NCI-H748 (cell line): ENCODE measurements at regions not wholly inside any gene's neighbourhood (a gene's known extent, or its start where the extent isn't known, plus 50 kb on each side); places are given as distances from the start of the nearest gene placed in this dataset.
A peak's percentile ranks its signal among the peaks of the same experiment; 100 is the strongest.

Experiments
- DNase-seq: peaks from one replicate; lab custom pipeline; 2025; ENCODE audit not compliant: unreplicated experiment; lab: John Stamatoyannopoulos, UW

- no peak for DNase-seq
Observed at GRCh38 chr15:62462268-62462667, 297.2 kb upstream of the C2CD4B start.

GRCh38 chr15:62462721-62463120 lies 297.6 kb upstream of the C2CD4B start:
- DNase-seq, result no peak

GRCh38 chr15:62464705-62465104 lies 299.6 kb upstream of the C2CD4B start:
- no peak for DNase-seq

GRCh38 chr15:62465173-62465572 lies 300.1 kb upstream of the C2CD4B start:
- DNase-seq, result no peak

DNA sequence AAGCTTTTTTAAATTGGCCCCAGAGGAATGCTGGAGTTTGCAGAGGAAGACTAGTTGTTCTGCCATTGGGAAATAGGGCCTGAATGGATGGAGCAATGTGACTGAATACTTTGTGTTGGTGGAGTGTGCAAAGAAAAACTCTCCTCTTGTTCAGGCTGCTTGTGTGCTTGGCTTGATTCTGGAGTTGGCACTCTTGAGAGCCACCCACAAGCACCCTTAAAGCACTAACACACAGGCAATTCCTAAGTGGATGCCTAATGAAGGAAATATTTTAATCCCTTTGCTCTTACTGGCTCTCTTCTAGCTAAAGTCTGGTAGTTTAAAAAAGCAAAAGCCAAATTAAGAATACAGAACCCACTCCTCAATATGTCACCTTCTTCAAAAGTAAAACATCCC lies 304.4 kb upstream of the C2CD4B start:
- no peak for DNase-seq

DNA sequence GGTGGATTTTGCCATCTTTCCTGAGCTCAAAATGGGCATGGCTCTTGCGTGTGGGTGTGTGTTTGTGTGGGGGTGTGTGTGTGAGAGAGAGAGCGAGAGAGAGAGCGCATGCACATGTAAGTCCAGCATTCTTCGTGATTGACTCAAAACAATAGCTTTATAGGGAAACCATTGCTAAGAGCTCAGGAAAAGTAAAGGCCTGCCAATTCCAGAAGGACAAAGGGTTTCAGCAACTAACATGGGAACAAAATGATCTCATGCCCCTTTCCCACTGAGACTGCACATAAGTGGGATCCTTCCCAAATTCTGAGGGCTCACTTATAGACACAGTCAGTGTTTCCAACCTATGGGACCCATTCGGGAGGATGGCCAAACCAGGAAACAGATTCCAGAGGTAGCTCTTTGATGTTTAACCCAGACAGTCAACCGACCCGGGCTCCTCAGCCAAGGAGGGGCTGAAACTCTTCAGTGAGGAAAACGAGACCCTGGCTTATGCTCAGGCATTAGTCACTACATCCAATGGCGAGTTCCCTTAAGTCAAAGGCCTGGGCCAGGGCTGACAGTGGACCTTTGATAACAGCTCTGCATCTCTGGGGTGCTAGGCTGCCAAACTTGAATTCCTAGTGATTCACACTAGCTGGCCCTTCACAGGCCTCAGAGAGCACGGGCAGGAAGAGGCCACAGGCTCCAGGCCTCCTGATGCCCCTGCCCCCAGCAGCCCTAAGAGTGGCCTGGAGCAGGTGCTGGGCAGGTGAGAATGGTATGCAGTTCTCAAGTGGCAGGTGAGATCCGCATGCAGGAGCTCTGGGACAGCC lies 305.0 kb upstream of the C2CD4B start:
- DNase-seq, result no peak

DNA sequence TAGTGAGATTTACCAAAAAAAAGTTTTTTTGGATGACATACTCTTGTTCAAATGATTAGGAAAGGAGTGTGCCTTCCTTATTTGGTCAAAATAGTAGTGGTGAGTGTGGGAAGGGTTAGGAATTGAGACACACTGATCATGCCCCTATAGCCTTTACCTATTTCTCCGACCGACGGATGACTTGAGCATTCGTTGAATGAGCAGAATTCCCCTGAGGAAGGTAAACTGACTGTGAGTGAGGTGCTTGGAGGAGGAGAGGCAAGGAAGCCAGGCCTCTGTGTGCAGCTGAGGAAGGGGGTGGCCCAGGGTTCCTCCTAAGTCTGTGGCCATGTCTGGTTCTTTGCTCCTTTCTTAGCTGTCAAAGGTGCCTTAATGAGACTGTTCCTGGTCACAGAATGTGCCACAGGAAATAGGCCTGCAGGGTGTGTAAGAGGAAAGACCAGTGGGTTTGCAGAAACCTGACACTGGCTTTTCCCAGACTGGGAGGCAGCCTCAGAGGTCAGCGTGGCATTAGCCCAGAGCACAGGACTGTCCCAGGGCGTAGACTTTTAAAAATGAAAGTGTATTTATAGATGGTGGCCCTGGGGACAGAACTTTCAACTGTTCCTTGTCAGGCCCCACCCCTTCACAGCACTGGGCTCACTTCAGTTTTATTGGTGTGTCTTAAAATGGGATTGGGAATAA lies 307.7 kb upstream of the C2CD4B start:
- DNase-seq, result no peak

DNA sequence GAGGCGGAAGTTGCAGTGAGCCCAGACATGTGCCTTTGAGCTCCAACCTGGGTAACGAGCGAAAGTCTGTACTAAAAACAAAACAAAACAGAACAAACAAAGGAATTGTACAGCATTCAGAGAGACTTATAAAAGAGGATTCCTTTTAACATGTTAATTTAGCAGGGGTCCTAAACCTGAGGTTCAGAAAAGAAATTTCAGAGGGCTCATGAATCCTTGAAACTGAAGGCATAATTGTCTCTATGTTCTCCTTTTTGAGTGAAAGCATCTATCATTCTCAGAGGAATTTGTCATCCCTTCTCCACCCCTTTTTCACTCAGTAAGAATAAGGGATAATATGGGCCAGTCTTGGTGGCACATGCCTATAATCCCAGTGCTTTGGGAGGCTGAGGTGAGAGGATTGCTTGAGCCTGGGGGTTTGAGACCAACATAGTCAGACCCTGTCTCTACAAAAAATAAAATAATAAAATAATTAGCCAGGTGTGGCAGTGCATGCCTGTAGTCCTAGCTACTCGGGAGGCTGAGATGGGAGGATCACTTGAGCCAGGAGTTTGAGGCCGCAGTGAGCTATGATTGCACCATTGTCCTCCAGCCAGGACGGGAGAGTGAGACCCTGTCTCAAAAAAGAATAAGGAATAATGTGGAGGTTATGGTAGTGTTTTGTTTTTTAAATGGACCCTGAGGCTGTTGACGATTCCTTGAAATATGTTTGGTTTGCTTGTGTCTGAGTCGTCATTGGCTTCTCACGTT lies 309.1 kb upstream of the C2CD4B start:
- no peak for DNase-seq

DNA sequence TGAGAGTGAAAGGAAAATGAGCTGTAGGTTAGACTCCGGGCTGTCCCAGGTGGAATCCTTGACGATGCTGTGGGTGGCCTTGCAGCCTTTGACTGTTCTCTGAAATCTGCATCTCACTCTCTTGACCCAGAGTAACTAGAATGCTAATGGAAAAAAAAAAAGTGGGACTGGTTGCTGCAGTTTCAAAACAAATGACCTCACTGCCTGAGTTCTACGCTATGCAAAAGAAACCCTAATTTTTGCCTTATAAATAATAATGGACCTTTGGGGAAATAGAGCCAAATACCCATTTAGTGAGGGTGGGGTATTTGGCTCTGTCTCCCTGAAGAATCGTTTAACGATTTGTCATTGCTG lies 309.7 kb upstream of the C2CD4B start:
- no peak for DNase-seq

DNA sequence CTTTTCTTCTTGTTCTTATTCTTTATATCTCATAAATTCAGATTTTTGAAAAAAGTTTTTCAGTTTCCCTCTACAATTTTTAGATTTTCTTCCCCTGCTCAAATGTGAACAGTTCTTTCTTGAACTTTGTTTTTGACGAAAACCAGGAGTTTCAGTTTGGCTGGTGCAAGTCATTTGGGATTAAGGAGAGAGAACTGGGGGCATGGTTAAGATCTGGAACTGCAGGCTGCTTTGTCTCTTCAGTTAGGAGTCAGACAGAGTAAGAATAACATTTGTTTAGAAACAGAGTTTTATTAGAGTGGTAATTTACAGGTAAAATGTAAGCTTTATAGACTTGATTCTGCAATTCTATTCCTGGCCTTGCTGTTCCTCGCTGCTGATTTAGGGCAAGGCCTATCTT lies 310.5 kb upstream of the C2CD4B start:
- no peak for DNase-seq

DNA sequence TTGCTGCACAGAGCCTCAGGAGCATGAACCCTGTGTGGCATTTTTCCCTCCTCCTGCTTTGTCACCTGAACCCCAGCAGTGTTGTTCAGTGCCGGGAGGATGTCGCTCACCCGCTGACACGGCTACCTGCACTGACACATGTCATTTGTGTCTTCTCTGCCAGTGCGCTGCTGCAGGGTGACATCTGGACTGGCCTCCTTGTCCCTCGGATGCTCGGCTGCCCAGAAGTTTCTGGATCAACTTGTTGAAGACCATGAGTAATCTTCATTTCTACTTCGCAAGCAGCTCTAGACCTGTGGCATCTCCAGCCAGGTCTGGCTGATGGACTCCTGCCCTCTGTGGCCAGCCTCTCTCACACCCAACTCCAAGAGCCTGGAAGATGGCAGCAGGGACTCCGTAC lies 311.1 kb upstream of the C2CD4B start:
- DNase-seq, result no peak

DNA sequence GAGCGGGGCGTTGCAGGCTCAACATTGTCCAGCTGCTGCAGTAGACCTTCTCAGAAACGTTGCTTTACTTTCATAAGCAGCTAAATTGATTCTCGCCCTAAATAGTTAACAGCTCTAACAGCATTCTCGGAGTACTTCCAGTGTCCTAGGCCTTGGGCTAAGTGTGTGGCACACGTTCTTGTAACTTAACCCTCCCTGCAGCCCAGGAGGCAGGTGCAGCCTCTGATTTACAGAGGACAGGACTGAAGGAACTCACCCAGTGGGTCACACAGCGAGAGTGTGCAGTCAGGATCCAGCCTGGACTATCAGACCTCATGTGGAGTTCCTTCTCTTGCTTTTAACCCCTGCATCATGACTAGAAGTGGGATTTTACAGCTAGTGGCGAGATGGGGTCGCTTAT lies 312.8 kb upstream of the C2CD4B start:
- no peak for DNase-seq

GRCh38 chr15:62482785-62483429 lies 317.8 kb upstream of the C2CD4B start:
- peak; percentile 5 for DNase-seq

- no peak for DNase-seq
Observed at GRCh38 chr15:62483814-62484213, 318.7 kb upstream of the C2CD4B start.

GRCh38 chr15:62485170-62485720 lies 320.2 kb upstream of the C2CD4B start:
- no peak for DNase-seq

DNA sequence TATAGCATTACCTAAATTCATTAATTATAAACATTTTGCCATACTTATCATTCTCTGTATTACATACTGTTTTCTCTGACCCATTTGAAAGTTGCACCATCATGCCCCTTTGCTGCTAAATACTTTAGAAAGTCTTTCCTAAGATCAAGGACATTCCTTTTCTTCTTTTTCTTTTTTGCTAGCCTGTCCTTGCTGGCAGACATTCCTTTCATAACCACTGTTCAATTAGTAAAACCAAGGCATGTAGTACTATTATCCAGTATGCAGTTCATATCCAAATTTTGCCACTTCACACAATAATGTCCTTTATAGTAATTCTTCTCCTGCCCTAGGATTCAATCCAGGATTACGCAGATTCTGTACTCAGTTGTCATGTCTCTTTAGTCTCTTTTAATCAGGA lies 321.0 kb upstream of the C2CD4B start:
- DNase-seq, result no peak

DNA sequence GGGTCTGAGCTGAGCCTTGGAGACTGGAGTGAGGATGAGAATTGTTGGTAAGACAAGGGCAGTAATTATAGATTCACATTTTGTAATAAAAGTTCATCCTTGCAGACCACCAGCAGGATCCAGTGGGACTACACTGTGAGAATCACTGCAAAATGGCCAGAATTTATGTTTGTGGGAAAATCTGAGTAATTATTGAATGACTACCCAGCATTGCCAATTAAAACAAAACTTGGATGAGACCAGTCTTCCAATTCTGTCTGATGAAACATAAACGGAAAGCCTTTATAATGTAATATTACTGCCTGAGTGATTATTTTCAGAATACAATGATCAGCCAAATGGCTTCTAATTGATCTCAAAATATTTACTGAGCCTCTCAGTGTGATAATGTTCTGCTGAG lies 323.3 kb upstream of the C2CD4B start:
- no peak for DNase-seq

DNA sequence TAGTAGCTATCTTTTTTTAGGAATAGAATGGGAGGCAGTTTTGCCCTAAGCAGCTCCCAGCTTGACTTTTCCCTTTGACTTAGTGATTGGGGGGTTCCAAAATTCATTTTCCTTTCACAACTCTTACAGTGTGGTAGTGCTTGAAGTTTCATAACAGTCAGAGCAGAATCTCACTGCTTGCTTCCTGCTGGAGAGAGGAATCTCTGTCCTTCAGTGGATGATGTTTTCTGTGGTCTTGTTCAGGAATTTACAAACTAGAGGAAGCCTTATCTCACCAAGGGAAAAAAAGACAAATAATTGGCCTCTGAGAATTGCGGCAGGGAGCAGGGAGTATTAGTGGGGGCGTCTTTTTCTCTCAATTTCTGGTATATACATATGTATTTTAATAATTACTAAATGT lies 326.6 kb upstream of the C2CD4B start:
- DNase-seq, result no peak

GRCh38 chr15:62492900-62493299 lies 327.8 kb upstream of the C2CD4B start:
- DNase-seq, result no peak

DNA sequence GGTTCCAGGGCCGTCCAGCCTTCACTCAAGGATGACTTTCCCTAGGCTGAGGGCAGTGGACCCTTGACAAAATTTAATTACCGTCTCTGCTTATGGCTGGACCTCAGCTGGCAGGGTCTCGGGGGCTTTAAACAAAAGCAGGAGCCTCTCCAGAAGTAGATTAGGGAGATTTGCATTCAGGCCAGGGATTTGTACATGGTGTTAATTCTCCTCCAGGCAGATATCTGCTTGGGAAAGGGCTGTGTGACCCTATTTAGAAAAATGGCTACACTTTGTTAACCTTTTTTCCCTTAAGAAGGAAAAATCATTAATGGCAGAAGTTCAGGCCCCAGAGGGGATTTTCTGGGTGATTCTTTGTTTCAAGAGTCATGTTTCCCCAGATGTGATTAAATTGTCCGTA lies 329.1 kb upstream of the C2CD4B start:
- DNase-seq, result no peak
